NCI-H446 treated with DMSO at 0.1 percent for 48 hours (cell line): ENCODE measurements at regions not wholly inside any gene's neighbourhood (a gene's known extent, or its start where the extent isn't known, plus 50 kb on each side); places are given as distances from the start of the nearest gene placed in this dataset.
"Not testable (repeated sequence)": the region's sequence is repeated elsewhere in the genome, so short reads cannot be mapped to it uniquely, and the experiment has no call there.

ENCODE experiments used
- DNase-seq: peaks from one replicate; lab custom pipeline; 2025; lab: John Stamatoyannopoulos, UW

DNA sequence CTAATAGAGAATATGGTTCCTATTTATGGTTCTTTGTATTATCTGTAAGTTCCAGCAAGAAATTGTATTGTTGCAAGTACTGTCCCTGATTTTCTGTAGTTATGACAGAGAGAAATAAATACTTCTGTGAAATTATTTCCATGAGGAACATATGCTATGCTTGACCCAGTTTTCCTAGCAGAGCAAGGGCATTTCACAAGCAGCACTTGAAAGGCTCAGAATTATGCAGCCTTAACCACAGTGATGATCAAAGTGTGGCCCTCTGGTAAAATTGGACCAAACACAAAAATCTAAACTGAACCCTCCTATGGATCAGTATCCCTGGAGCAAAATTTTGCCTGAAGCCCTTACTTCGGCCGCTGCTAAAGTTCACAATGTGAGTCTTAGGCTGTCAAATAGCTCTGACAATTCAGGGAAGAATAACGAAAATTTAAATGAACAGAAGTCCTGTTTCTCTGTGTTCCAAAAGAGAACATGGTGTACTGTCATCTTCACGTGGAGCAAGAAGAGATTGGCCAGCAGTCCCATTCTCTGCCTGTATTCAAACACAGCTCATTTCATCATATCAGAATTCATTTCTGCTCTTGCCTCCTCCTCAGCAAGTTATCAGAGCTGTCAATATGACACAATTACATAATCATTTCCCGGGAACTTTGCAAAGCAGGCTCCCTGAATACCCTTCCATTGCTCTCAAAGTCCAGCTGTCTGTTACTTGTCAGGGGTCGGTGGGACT lies 471.9 kb downstream of the RPS29 start:
- DNase-seq, result no peak

DNA sequence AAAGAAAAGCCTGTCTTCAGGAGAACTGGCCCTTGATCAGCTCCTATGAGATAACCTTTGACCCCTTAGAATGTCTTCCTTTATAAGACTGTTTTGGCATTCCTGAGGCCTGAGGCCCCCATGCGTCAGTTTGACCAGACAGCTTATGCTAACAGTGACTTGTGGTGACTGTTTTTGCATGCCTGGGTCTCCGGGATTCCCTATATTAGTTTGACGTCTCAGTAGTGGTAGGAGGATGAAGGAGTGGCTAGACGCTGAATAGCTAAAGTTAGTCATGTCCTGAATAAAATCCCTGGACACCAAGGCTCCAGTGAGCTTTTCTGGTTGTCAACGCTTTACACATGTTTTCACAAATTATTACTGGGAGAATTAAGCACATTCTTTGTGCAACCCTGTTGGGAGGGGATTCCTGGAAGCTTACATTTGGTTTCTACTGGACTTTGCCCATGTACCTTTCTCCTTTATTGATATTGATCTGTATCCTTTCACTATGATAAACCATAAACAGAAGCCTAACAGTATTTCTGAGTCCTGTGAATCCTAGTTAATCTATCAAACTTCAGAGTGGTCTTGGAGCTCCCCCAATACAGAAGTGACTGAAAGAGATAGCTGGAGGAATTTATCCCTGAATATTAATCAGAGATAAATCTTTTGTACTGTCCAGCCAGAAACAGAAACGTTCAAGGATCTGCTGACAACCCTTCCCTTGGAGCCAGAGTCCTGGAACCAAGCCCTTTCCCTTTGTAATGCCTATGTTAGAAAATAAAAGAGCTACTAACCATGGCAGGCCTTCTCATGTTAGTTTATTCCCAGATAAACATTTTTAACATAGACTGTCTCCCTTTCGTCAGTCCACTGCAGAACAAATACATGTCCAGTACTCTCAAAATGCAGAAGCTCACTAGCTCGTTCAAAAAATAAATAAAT lies 479.2 kb downstream of the RPS29 start:
- DNase-seq, result no peak

DNA sequence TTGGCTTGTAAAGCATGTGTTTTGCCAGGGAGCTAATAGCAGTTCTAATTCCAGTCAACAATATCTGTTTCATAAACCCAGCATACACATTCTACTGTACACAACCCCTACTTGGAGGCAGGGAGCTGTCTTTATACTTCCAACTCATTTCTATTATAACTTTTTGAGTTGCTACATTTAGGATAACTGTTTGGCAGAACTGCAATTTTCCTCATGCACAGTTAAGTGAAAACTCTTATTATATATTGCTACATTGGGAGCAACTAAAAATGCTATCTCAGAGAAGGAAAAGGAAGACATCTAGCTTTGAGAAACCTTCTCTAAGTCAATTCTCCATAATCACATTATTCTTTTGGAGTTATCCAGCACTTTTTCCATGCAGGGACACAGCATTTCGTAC lies 480.2 kb downstream of the RPS29 start:
- DNase-seq, result no peak

DNA sequence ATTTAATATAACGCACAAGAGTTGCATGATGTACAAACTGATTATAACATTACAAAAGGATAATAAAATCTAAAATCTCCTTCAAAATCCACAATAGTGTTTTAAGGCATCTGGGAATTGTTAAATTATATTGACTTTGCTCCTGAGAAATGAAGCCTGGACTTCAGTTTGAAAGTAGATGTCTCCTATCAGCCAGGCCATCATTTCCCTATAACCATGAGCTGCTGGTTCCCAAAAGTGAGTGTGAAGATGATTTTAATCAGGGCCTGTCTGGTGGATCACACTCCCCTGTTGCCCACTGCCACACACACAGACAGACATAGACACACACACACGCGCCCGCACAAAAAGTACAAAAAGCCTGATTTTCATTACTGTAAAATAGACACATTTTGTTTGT lies 480.7 kb downstream of the RPS29 start:
- DNase-seq, result no peak

DNA sequence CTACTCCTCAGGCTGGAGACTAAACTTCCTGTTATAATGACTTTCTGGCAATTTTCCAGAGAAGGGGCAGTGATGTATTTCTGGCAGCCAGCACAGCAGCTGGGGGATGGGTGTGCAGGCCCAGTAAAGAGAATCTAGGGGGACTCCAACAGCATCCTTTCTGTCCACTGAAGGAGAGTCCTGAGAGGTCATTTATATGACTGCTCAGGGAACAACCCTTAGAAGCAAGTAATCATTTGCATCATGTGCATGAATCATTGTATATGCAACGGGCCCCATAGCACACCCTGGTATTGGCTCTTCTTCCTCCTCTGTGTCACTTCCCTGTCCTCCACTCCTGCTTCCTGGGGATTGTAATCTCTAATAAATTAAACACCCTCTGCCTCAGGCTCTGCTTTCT lies 493.8 kb downstream of the RPS29 start:
- DNase-seq, result no peak

DNA sequence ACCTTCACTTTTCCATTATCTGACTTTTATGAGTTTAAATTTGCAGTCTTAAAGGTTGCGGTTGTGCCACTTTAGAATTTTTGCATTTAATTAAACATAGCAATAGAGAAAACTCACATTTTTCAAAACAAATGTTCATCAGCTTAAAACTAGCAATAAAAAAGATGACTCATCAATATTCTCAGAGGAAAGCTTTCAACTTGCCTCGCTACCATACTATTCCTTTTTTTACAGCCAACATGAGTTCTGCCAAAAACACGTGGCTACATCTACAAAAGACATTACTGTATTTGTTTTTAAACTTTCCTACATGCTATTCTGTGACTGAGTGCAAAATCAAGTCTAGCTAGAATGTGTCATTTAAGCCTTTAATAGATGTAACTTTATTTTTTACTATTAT lies 497.1 kb downstream of the RPS29 start:
- no peak for DNase-seq

DNA sequence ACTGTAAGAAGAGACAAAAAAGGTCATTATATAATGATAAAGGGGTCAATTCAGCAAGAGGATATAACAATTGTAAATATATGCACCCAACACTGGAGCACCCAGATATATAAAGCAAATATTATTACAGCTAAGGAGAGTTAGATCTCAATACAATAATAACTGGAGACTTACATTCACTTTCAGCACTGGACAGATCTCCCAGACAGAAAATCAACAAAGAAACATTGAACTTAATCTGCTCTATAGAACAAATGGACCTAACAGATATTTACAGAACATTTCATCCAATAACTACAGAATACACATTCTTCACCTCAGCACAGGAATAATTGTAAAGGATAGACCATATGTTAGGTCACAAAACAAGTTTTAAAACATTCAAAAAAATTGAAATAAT lies 512.9 kb downstream of the RPS29 start:
- DNase-seq, result not testable (repeated sequence)

DNA sequence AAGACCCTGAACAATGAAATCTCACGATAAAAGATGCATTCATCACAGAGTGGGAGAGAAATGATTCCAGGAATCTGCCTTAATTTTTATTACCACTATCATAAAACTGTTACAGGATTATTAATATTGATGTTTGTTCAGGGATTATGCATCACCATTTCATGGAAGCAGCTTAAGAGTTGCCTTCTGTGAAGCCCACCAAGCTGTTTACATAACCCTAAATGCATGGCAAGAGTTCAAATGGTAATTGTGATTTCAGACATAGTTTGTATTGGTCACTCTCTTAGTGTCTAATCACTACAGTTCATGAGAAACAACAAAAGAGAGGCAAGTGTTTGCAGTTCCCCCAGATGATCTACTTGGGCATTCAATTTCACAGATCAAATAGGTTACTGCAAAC lies 527.7 kb downstream of the RPS29 start:
- DNase-seq, result no peak

DNA sequence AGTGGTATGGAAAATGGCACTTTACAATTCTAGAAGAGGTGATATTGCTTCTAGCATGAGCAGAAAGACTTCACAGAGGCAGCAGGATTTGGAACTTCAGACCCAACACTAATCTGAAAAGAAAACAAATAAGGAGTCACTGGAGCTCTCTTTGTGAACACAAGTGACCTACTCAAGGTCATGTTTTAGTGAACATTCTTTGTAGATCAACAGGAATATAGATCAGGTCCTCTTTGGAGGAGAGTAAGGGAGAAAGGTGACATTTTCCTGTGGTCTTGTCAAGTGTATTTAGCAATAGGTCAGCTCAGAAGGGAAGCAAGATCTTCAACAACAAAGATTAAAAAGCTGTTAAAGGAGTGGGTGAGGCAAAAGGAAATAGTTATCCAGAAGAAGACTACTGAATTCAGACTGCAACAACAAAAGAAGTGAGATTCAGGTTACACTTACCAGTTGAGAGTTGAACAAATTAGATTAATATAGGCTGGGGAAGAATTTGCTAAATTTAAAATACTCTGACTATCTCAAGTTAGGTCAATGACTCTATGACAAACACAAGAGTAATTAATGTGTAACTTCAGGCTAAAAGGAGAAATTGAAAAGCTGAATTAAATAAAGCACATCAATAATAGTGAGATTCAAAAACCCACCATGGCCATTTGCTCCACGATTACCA lies 528.2 kb downstream of the RPS29 start:
- no peak for DNase-seq

DNA sequence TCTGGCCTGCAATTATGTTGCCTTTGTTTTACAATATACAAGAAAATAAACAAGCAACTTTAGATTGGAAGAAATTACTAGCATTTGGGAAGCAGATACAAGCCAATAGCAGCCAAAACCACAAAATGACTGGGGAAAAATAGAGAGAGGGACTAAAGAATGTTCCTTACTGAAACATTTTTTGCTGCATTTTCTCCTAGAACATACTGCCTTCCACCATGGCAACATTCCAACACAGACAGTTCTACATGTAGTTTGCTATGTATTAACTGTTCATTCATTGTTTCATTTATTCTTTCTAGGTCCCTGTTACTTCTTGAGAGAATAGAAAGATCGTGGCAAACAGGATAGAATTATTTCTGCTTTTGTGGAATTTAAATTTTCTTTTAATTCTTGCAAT lies 530.2 kb downstream of the RPS29 start:
- DNase-seq, result no peak

DNA sequence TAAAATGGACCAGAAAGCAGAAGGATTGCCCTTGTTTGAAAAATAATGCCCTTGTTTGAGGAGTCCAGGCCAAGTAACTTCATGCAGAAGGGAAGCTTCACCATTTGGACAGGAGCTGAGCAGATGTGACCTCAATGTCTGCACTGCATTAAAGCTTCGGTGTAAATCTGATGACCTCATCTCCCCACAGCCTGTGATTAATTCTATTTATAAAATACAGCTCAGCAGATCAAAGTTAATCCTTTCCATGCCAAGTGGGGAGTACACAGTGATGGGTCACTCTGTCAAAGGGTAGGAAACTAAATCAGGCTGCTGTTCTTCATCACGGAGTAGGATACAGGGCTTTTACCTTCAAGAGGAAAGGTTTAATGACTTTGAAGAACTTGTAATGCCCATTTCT lies 533.7 kb downstream of the RPS29 start:
- DNase-seq, result no peak

DNA sequence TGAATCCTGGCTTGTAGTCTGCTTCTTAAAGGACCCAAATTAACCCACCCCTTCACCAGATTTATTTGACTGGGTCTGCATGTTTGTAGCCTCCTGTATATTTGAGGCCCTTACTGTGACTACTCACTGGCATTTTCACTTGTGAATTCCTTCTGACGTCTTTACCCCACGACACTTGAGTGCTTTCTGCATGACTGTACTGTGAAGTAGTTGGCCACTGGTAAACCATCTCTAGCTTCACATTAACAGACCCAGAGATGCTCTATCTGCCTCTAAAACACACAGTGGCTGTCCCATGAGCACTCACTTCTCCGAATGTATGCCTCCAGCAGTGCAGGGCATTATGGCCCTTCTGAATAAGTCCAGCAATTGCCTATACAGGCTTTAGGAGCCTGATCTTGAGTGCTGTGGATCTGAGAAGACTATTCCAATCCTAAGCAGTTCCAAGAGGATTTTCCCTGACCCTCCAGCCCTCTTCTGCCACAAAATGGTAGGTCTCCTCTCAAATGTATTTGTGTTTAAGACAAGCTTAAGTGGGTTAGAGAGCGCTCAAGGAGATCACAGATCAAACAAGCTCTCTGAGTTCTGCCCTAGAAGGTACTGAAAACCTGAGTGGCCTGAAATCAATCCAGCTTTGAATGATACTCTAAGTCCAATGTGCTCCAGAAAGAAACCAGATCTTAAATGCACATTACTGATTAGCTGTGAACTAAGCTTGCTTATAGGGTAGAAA lies 534.7 kb downstream of the RPS29 start:
- DNase-seq, result no peak

DNA sequence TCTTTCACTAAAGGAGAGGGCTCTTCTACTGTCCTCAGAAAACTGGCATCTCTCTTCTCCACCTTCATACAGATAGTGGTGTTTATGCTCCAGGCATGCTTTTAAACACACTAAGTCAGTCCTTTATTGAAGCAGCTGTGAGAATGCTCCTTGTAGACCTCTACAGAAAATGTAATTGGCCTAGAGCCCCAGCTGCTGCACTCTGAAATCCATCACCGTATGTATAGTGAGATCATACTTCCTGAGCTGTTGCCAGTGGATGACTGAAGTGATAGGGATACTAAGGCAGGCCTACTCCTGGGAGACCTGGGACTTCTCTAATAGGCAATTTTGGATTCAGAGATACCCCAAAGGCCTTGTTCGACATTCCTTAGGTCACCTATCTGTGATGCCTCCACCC lies 535.4 kb downstream of the RPS29 start:
- DNase-seq, result no peak

DNA sequence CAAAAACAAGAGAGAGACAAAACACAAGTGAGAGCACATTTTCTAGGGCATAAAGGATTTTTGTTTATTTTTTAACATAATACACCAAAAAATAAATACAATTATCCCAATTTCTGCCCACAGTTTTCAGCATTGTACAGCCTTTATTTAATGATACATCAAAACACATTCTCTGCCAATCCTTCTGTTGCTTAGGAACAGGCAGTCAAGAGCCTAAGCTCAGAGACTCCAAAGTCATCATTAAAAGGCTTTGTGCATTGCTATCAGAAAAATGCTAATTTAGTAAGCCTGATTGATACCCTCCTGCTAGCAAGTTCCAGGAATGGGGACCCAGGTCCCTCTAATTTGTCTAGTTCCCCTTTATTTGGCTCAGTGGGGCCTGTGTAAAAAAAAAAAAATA lies 536.5 kb downstream of the RPS29 start:
- no peak for DNase-seq

DNA sequence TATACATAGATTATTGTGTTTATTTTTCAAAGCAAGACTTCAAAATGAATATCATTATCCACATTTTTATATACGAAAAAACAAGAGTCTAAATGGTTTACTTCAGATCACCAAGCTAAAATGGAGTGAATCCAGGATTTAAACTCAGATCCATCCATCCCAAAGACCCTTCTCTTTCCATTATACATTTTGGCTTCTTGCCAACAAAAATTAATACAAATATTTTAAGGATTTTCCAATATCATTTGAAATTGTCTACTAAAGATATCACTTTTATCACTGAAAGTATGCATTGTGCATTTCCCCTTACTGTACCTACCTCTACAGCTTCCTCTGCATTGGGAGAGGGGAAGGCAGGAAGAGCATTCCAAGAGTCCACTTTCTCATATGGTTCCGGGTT lies 541.2 kb downstream of the RPS29 start:
- no peak for DNase-seq

DNA sequence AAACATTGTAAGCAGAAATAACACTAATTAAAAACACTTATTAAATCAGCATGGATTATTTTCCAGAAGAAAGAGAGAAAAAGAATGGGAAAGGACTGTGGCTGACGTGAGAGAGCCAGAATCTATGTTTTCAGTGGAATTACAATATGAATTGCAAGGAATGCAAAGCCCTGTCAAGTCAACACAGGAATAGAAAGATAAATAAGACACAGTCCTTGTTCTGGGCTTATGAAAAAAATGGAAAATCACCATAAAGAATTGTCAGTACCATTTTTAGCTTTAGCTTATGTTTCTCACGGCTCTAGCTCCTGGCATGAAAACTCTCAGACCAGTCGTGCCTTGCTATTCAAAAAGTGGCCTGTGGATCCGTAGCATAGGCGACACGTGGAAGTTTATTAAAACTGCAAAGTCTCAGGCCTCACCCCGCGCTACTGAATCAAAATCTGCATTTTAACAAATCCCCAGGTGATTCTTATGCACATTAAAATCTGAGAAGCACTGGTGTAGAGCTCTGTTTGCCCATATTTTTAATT lies 549.1 kb downstream of the RPS29 start:
- DNase-seq, result no peak

DNA sequence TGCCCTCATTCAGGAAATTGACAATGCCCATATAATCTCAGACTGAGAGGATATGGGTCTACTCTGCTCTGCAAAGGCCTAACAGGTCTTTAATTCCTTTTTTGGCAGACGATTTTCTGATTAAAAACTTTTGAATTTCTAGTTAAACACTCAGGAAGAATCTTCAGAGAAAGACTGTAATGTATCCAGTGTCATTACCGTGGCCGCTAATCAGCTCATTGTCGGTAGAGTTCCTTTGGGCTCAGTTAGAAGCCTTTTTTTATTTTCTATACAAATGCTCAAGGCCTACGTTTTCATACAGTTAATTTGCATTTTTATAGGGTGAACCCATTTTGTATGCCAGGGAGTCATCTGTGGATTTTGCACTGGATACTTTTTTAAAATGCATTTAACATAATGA lies 549.9 kb downstream of the RPS29 start:
- no peak for DNase-seq

DNA sequence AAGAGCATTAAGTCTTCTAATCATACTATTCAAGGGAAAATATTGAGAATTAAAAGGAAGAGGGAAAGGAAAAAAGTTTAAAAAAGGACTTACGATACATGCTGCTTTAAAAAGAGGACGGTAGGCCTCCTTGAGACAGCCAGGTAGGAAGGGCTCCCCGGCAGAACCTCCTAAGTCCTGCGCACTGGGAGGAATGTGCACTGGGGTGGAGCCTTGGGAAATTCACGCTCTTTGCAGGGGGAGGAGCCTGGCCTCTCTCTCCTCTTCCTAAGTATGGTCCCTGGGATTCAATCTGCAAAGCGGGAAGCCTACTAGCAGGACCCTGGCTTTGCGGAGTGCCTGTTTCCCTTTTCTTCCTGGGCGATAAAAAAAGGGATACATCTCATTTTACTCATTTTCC lies 553.0 kb downstream of the RPS29 start:
- no peak for DNase-seq

DNA sequence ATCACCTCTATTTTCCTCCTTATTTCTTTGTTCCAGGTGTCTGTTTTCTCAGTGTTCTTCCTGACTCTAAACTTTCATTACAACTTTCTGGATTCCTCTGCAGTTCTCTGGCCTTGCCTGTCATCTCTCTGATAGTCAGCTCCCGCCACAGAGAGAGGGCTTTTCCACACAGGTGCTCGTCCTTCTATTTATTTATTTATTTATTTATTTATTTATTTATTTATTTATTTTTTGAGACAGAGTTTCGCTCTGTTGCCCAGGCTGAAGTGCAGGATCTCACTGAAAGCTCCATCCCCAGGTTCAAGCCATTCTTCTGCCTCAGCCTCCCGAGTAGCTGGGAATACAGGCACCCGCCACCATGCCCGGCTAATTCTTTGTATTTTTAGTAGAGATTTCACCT lies 554.5 kb downstream of the RPS29 start:
- not testable (repeated sequence) for DNase-seq

DNA sequence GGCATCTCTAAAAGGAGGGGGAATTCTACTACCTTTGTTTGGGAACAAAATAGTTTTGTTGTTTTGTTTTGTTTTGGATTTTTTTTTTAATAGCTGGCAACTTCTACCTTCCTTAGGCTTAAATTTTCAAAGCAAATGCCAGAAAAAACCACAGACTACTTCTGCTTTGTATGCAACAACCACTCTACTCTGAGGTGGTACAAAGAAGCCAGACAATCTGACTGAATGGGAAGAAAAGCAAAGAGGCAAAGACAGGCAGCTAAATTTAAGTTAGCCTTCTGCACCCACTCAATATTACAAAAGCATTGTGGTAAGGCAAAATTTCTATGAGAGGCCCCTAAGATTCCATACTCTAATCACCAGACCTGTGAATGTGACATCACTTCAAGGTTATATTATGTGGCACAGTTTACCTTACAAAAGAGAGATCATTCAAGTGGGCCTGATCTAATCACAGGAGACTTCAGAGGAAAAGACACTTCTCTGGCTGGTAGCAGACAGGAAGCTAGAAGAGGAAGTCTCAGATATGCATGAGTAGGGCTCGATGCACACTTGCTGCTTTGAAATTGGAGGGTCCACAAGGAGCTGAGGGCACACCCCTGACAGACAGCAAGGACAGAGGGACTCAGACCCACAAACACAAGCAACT lies 566.6 kb downstream of the RPS29 start:
- no peak for DNase-seq

DNA sequence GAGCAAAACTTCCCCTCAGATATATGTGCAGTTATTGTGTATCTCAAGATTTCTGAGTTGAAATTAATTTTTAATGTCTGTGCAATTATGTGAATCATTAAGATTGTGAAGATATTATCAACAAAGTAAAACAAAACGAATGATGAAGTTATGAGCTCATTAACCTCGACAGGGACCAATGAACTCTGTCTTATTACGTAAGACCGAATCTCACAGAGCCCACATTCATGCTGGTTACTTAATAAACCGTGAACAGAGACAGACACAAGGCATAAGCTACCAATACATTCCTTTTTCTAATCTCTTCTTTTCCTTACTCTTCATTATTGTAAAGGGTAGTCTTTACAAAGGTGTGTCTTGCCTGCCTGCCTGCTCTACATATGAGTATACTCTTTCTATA lies 568.7 kb downstream of the RPS29 start:
- DNase-seq, result no peak
